ENCODE measurements at regions not wholly inside any gene's neighbourhood (a gene's known extent, or its start where the extent isn't known, plus 50 kb on each side); places are given as distances from the start of the nearest gene placed in this dataset.
"Not testable (repeated sequence)": the region's sequence is repeated elsewhere in the genome, so short reads cannot be mapped to it uniquely, and the experiment has no call there.

GRCh38 chr2:15681089-15681885 lies 89.6 kb downstream of the DDX1 start:
- no peak for DNase-seq (ENCODE audit: low read depth)

- no peak for DNase-seq (ENCODE audit: low read depth)
These were observed 90.7 kb downstream of the DDX1 start for GRCh38 chr2:15682354-15682753.

DNA sequence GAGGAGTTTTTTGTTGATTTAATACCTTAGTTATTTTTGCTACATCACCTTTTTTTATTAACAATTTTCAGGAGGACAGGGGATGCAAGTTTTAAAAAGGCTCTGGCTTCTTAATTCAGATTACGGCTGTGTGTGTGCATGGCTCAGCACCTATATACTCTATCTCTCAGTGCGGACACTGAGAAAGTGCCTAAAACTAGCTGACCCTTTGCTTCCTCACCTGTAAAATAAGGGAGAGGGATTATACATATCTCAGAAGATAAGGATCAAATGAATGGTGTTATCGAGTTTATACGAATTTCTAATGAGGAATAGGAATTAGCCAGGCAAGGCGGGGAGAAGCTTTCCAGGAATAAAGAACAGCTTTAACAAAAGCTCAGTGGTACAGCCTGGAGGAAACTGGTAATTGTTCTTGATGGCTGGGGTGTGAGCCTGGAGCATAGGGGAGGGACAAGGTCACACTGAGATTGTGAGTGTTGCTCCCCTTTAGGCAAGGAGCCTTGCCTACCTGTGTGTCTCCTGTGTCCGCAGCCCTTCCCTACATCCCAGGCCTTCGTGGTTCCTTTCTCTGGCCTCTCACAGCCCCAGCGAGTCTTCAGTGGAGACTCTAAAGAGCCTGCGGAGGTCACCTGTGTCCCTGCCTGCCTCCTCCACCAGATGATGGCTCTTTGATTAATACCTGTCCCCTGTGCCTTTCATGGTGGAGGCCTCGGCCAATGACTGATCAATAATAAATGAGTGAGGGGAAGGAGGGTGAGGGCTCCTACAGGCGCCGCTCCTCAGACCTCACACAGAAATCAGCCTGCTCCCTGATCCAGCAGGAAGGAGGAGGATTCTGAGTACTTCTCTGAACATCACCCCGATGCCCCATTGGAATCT lies 92.7 kb downstream of the DDX1 start:
- no peak for DNase-seq (ENCODE audit: low read depth)

DNA sequence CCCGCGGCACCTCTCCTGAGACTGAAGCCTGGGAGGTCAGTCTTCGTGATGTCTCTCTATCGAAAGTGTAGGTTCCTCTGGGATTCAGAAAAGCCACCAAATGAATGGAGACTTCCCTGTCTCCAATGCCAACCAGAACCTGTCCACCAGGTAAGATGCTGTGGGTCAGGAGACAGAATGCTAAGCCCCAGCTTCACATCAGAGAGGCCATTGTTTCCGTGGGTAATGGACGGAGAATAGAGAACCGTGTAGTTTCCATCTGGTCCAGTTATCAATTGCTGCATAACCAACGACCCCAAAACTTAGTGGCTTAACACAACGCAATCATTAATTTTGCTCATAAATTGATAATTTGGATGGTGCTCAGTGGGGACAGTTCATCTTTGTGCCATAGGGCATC lies 93.5 kb downstream of the DDX1 start:
- no peak for DNase-seq (ENCODE audit: low read depth)

DNA sequence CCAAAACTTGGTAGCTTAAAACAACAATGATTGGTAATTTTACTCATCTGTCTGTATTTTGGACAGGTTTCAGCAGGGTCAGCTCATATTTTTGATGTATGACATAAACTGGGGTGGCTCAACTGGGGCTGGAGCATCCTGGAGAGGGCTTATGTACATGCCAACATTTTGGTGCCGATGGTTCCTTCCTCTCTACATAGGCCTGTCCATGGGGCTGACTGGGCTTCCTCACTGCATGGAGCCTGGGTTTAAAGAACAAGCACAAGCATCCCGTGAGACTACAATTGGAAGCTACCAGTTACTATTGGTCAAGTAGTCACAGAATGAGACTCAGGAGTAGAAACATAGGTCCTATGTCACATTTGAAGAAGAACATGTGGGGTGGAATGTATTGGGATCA lies 95.0 kb downstream of the DDX1 start:
- DNase-seq (ENCODE audit: low read depth): no peak

DNA sequence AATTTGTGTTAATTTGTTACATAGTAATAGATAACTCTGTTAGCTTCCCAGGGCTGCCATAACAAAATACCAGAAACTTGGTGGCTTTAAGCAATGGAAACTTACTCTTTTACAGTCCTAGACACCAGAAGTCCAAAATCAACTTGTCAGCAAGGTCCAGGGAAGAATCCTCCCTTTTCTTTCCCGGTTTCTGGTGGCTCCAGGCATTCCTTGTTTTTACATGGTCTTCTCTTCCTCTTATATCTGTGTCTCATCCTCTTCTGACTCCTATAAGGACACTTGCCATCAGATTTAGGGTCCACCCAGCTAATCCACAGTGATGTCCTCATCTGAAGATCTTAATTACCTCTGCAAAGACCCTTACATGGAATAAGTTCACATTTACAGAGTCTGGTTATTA lies 95.6 kb downstream of the DDX1 start:
- DNase-seq (ENCODE audit: low read depth): no peak

DNA sequence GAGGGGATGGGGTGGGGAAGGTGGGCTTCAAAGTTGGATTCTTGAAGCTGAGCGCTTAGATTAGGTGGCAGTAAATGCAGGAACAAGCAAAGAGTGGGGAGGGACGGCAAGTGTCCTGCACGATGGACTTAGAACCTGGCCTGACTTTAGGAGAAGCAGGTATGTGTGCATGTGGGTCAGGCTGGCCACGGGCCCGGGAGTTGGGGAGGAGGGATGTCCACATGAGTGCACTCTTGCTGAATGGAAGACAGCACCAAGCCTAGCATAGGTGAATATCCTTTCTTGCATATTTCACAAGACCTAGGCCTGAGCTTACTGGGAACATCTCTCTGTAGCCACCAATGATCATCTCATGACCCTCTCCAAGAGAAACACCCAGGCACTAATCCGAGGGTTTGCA lies 96.1 kb downstream of the DDX1 start:
- no peak for DNase-seq (ENCODE audit: low read depth)

DNA sequence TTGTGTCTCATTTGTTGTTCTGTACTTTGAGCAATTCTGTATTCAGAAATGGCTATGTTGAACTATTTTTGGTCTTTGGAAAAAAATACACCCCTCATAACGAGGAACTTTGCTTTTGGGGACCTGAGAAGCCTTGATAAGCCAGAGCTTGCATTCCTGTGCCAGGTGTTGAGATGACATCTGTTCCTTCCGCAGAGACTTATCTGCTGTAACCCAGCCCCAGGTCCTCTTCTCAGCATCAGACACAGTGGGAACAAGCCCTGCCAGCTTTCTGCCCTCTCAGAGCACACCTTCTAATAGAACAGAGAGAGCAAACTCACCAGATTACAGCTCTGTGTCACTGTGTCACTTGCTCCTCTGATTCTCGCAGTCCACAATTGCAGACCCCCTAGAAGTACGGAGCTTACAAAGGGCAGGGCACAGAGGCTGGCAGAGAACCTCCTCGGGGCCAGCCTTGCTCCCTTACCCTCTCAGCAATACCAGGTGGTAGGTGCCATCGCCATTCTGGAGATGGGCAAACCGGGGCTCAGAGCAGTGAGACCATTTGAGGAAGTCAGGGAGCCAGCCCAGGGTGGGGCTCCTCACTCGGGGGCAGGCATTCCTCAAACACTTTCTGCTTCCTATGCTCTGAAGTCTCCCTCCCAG lies 97.4 kb downstream of the DDX1 start:
- no peak for DNase-seq (ENCODE audit: low read depth)

DNA sequence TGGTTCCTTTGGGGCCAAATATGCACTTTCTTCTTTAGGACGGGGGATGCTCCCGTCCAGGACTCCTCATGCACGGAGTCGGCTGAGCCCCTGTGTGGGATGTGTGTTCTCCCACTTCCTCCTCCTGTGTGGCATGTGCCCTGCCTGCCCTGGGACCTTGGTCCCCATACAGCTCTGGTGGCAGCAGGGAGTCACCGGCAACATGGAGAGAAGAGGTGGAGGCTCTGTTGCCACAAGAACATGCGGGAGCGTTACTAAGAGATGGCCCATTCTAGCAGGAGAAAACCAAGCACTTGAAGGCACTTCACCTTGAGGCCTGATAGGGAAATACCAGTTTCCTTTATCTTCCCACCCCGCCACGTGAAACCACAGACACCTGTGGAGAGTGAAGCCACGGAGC lies 98.0 kb downstream of the DDX1 start:
- DNase-seq (ENCODE audit: low read depth): no peak

DNA sequence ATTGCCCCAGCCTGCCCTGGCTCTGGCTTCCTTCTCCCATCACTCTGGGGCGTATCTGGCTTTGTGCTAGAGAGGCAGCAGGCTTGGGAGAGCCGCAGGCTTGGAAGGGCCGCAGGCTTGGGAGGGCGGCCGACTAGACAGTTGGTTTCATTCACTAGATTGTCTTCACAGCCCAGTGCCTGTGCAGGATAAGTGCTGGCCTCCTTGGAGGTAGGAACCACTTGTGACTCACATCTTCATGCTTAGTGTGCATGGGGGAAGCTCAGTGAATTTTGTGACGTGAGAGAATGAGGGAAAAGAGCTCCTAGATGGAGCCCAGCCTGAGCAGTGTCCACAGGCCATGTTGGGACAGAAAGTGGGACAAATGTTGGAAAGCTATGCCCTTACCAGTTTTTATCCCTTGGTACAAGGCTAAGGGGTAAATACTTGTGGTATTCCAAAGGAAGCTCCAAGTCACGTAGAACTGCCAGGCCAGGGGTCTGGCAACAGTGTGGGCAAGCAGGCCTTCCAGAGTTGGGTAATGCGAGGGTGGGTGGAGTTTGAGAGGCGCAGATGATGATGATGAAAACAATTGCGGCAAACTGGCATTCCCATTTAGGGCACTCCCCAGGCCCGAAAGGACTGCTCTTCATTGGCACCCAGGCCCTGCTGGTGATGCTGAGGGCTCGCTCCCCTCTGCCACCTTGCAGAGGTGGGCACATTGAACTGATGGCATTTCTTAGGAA lies 100.1 kb downstream of the DDX1 start:
- DNase-seq (ENCODE audit: low read depth): no peak

GRCh38 chr2:15692551-15693377 lies 101.1 kb downstream of the DDX1 start:
- no peak for DNase-seq (ENCODE audit: low read depth)

DNA sequence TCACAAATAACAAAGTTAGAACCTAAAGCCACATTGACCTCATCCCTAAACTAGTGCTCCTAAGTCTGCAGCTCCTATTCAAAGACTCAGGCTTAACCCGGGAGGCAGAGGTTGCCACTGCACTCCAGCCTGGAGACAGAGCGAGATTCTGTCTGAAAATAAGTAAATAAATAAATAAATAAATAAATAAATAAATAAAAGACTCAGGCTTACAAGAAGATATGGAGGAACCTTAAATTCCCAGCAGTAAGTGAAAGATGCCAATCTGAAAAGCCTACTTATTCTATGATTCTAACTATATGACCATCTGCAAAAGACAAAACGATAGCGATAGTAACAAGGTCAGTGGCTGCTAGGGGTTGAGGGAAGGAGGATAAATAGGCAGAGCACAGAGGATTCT lies 101.7 kb downstream of the DDX1 start:
- no peak for DNase-seq (ENCODE audit: low read depth)

DNA sequence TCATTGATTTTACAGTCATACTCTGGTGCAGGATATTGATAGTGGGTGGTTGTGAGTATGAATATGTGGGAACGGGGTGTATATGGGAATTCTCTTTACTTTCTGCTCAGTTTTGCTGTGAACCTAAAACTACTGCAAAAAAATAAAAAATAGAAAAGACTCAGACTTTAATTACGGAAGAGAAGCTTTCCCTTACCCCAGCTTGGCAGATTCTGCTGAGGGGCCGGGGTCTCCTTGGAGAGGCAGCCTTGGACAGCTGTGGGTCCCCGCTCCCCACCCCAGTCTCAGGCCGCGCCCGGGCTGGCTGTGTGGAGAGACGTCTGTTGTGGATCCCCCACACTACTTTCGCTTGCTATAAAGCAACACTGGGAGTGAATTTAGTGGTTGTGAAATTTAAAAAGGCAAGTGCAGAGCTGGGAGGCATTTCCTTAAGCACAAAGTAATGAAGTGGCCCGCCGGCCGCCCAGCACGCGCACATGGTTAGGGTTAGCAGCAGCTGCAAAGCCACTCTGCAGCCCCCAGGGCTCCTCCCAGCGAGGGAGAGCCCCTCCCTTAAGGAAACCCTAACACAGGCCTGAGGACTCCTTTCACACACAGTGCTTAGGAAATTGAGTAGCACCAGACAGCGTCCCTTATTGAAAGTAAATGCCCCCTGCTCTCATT lies 102.4 kb downstream of the DDX1 start:
- no peak for DNase-seq (ENCODE audit: low read depth)

GRCh38 chr2:15694589-15694986 lies 102.9 kb downstream of the DDX1 start:
- DNase-seq (ENCODE audit: low read depth): no peak

DNA sequence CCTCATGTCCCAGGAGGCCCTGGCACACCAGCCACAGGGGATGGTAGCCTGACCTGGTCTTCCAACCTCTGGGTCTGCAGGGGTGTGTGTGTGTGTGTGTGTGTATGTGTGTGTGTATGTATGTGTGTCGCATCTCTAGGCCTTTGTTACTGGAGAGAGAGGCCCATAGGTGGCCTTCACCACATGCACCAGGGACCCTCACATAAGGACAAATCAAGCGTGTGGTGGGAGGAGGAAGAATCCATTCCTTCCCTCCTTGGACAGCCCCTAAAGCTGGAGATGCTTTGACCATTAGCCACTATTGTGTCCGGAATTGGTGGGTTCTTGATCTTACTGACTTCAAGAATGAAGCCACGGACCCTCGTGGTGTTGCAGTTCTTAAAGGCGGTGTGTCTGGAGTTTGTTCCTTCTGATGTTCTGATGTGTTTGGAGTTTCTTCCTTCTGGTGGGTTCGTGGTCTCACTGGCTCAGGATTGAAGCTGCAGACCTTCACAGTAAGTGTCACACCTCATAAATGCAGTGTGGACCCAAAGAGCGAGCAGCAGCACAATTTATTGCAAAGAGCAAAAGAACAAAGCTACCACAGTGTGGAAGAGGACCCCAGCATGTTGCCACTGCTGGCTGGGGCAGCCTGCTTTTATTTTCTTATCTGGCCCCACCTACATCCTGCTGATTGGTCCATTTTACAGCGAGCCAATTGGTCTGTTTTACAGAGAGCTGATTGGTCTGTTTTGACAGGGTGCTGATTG lies 104.1 kb downstream of the DDX1 start:
- DNase-seq (ENCODE audit: low read depth): no peak

DNA sequence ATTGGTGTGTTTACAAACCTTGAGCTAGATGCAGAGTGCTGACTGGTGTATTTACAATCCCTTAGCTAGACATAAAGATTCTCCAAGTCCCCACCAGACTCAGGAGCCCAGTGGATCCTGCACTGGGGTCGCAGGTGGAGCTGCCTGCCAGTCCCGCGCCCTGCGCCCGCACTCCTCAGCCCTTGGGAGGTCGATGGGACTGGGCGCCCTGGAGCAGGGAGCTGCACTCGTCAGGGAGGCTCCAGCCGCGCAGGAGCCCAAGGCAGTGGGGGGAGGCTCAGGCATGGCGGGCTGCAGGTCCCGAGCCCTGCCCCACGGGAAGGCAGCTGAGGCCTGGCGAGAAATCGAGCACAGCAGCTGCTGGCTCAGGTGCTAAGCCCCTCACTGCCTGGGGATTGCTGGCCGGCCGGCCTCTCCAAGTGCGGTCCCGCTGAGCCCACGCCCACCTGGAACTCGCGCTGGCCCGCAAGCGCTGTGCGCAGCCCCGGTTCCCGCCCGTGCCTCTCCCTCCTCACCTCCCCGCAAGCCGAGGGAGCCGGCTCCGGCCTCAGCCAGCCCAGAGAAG lies 105.0 kb downstream of the DDX1 start:
- not testable (repeated sequence) for DNase-seq (ENCODE audit: low read depth)

DNA sequence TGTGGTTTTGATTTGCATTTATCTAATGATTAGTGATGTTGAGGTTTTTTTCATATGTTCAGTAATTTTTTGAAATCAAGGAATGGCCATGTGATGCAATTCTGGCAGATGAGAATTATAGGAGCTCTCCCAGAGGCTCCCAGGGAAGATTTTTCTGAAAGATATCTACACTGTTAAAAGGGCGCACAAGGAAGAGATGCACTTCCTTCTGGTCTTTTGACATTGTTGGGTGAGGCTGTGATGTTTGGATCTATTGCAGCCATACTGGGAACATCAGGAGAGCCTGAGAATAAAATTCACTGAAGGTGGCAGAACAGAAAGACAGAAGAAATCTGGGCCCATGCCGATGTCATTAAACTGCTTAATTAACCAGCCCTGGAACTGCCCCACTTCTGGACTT lies 108.5 kb downstream of the DDX1 start:
- DNase-seq (ENCODE audit: low read depth): no peak

DNA sequence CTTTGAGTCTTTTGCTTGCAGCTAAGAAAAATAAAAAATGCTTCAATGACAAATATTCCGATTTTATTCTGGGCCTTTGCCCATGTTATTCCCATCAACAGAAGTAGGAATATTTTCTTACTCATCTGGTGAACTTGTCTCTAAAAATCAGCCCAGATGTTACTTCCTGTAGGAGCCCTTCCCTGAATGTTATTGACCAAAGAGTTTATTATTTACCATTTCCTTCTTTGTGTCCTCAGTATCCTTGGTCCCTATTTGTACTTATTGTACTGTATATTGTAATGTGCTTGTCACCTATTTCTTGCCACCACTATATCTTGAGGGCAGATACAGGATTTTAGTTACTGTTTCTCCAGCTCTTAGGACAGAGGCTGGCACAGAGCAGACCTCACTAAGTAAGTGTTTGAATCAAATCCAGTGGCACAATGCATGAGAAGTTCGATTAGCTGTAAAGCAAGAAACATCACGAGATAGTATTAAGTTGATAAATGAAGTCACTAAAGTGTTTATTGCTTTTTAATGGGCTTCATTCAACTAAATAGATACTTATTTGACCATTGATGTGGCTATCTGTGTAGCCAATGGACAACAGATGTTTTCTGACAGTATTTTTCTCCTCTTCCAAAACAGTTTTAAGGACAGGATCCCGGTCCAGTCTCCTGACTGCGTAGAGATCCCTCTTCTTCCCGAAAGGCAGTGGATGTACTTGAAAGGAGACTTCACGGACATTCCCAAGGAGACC lies 109.1 kb downstream of the DDX1 start:
- DNase-seq (ENCODE audit: low read depth): no peak

DNA sequence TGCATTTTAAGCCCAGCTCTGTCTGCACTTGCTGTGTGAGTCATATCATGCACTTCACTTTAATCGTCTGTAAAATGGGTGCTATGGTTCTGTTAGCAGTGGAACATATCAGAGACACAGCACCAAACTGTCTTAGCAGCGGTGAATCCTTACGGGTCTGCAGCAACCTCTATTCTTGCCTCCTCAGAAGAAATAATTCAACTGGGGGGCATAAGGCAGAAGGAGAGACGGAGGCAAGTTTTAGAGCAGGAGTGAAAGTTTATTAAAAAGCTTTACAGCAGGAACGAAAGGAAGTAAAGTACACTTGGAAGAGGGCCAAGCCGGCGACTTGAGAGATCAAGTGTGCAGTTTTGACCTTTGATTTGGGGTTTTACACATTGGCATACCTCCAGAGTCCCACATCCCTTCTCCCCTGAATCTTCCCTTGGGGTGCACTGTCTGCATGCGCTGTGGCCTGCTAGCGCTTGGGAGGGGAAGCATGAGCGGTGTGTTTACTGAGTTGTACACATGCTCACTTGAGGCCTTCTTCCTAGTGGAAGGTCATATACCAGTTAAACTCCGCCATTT lies 109.8 kb downstream of the DDX1 start:
- no peak for DNase-seq (ENCODE audit: low read depth)
